IMR-90 (cell line): ENCODE measurements at regions not wholly inside any gene's neighbourhood (a gene's known extent, or its start where the extent isn't known, plus 50 kb on each side); places are given as distances from the start of the nearest gene placed in this dataset.

Source experiments
- ATAC-seq: fragments of 200-7000 bp; cut with Tn5 transposase; 2 replicates; pipeline ENCODE4 v1.9.1; 2020; ENCODE audit warnings: low read depth, mild to moderate bottlenecking, moderate library complexity
- BruUV-seq: library from RNA; stranded (reverse); fragments of 400-500 nt; replicated peaks from 2 replicates; lab custom pipeline; 2021; lab: Mats Ljungman, UMichigan
- CTCF ChIA-PET: fragments of 300-600 bp; formaldehyde crosslinking; extraction: SDS; loops from one replicate; lab custom pipeline; 2021; ENCODE audit warnings: antibody characterized with exemption; lab: Yijun Ruan, JAX
- POLR2A ChIA-PET: fragments of 300-600 bp; sonication (Branson Sonifier 250); formaldehyde crosslinking; loops from one replicate; lab custom pipeline; 2022; ENCODE audit warnings: antibody characterized with exemption; ENCODE audit not compliant: unreplicated experiment; lab: Charles Lee
- DNase-seq: peaks from one replicate; pipeline ENCODE4 v3.0.0; 2013
- H2AFZ ChIP-seq: replicated peaks from 2 replicates; pipeline ENCODE3; 2013; ENCODE audit warnings: low read length, mild to moderate bottlenecking; ENCODE audit not compliant: poor library complexity
- H2AK5ac ChIP-seq: 2 replicates; pipeline ENCODE4 v1.6.1; 2013; ENCODE audit warnings: low read depth, low read length, inconsistent platforms
- H2AK9ac ChIP-seq: replicated peaks from 2 replicates; pipeline ENCODE3; 2013; ENCODE audit warnings: mild to moderate bottlenecking, low read depth, low read length, moderate library complexity; ENCODE audit not compliant: poor library complexity
- H2BK120ac ChIP-seq: 2 replicates; pipeline ENCODE4 v1.6.1; 2013; ENCODE audit warnings: low read depth, low read length, inconsistent platforms
- H2BK15ac ChIP-seq: 3 replicates; pipeline ENCODE4 v1.6.1; 2013; ENCODE audit warnings: low read depth, low read length, inconsistent platforms
- H2BK20ac ChIP-seq: 2 replicates; pipeline ENCODE4 v1.6.1; 2013; ENCODE audit warnings: low read depth, mild to moderate bottlenecking, inconsistent platforms, low read length, moderate library complexity
- H2BK5ac ChIP-seq: 2 replicates; pipeline ENCODE4 v1.6.1; 2013; ENCODE audit warnings: mild to moderate bottlenecking, low read depth, low read length, inconsistent platforms; ENCODE audit not compliant: poor library complexity, severe bottlenecking
- H3K14ac ChIP-seq: replicated peaks from 2 replicates; pipeline ENCODE4 v1.6.1; 2013; ENCODE audit warnings: low read depth, low read length, inconsistent platforms
- H3K18ac ChIP-seq: 2 replicates; pipeline ENCODE4 v1.6.1; 2013; ENCODE audit warnings: low read depth, low read length, control low read depth
- H3K23ac ChIP-seq: 2 replicates; pipeline ENCODE4 v1.6.1; 2013; ENCODE audit warnings: low read depth, low read length, inconsistent platforms
- H3K27ac ChIP-seq: 2 replicates; pipeline ENCODE4 v1.5.1; 2013; ENCODE audit warnings: mild to moderate bottlenecking, control low read depth, low read length; ENCODE audit not compliant: insufficient read depth
- H3K27me3 ChIP-seq: 2 replicates; pipeline ENCODE4 v1.6.1; 2013; ENCODE audit warnings: low read length; ENCODE audit not compliant: control insufficient read depth, insufficient read depth
- H3K36me3 ChIP-seq: 2 replicates; pipeline ENCODE4 v1.6.1; 2013; ENCODE audit warnings: low read length, mixed read lengths; ENCODE audit not compliant: control insufficient read depth, insufficient read depth
- H3K4ac ChIP-seq: 2 replicates; pipeline ENCODE4 v1.6.1; 2013; ENCODE audit warnings: low read depth, low read length, inconsistent platforms
- H3K4me1 ChIP-seq: 2 replicates; pipeline ENCODE4 v1.6.1; 2013; ENCODE audit warnings: low read length, mixed read lengths; ENCODE audit not compliant: control insufficient read depth, insufficient read depth
- H3K4me2 ChIP-seq: 2 replicates; pipeline ENCODE4 v1.6.1; 2013; ENCODE audit warnings: low read depth, mild to moderate bottlenecking, control low read depth, low read length, moderate library complexity
- H3K4me3 ChIP-seq: 2 replicates; pipeline ENCODE4 v1.5.1; 2013; ENCODE audit warnings: low read depth, mild to moderate bottlenecking, control low read depth, low read length, moderate library complexity; ENCODE audit not compliant: insufficient read depth
- H3K56ac ChIP-seq: 2 replicates; pipeline ENCODE4 v1.6.1; 2013; ENCODE audit warnings: low read length, inconsistent platforms; ENCODE audit not compliant: insufficient read depth; ENCODE audit errors: extremely low read depth
- H3K79me1 ChIP-seq, 2 experiments: 2 replicates each; pipeline ENCODE4 v1.6.1; 2013; ENCODE audit warnings: low read length in 2 of 2, inconsistent platforms in 1 of 2, low read depth in 1 of 2
- H3K9ac ChIP-seq: 2 replicates; pipeline ENCODE4 v1.6.1; 2013; ENCODE audit warnings: low read depth, low read length, control low read depth
- H3K9me1 ChIP-seq: 2 replicates; pipeline ENCODE4 v1.6.1; 2013; ENCODE audit warnings: low read length, inconsistent platforms; ENCODE audit not compliant: insufficient read depth
- H3K9me3 ChIP-seq: 2 replicates; pipeline ENCODE4 v1.6.1; 2013; ENCODE audit warnings: low read length; ENCODE audit not compliant: control insufficient read depth, insufficient read depth
- H4K20me1 ChIP-seq: 2 replicates; pipeline ENCODE4 v1.6.1; 2013; ENCODE audit warnings: low read length, inconsistent platforms; ENCODE audit not compliant: insufficient read depth
- H4K5ac ChIP-seq: 2 replicates; pipeline ENCODE4 v1.6.1; 2013; ENCODE audit warnings: mild to moderate bottlenecking, low read depth, low read length, control low read depth
- H4K8ac ChIP-seq, 2 experiments: 2 replicates each; pipeline ENCODE4 v1.6.1; 2013; ENCODE audit warnings: low read depth in 2 of 2, low read length in 2 of 2, control low read depth in 1 of 2, inconsistent platforms in 1 of 2
- H4K91ac ChIP-seq: 2 replicates; pipeline ENCODE4 v1.6.1; 2013; ENCODE audit warnings: low read depth, low read length, inconsistent platforms; ENCODE audit not compliant: insufficient read depth
- BHLHE40 ChIP-seq: fragments of 150-350 bp; IDR thresholded peaks from 2 replicates; pipeline ENCODE4 v1.6.1; 2016; ENCODE audit warnings: mild to moderate bottlenecking, low read depth, low read length
- CHD1 ChIP-seq: IDR thresholded peaks from 2 replicates; pipeline ENCODE4 v1.6.1; 2012; ENCODE audit warnings: low read depth, low read length, improper control_type of control experiment
- CTCF ChIP-seq: conservative IDR thresholded peaks from 2 replicates; pipeline ENCODE4 v1.5.1; 2012; ENCODE audit warnings: mild to moderate bottlenecking, low read depth, low read length, improper control_type of control experiment
- FOS ChIP-seq: fragments of 150-350 bp; IDR thresholded peaks from 2 replicates; pipeline ENCODE4 v1.6.1; 2016; ENCODE audit warnings: low read depth, low read length
- MAFK ChIP-seq: IDR thresholded peaks from 2 replicates; pipeline ENCODE4 v1.6.1; 2012; ENCODE audit warnings: low read depth, low read length, improper control_type of control experiment
- MAZ ChIP-seq: IDR thresholded peaks from 2 replicates; pipeline ENCODE4 v1.6.1; 2012; ENCODE audit warnings: low read depth, mild to moderate bottlenecking, low read length, improper control_type of control experiment, moderate library complexity, borderline replicate concordance
- POLR2A ChIP-seq: IDR thresholded peaks from 2 replicates; pipeline ENCODE4 v1.6.1; 2012; ENCODE audit warnings: mild to moderate bottlenecking, low read depth, low read length
- RAD21 ChIP-seq: IDR thresholded peaks from 2 replicates; pipeline ENCODE4 v1.6.1; 2012; ENCODE audit warnings: low read length, improper control_type of control experiment
- SMC3 ChIP-seq: fragments of 150-350 bp; IDR thresholded peaks from 2 replicates; pipeline ENCODE4 v1.6.1; 2016; ENCODE audit warnings: low read depth, mild to moderate bottlenecking, antibody characterized with exemption, low read length, moderate library complexity
- WGBS, 2 experiments: methylation state at CpG; one replicate each; pipeline versions ENCODE4 v1.1.5 to v1.1.7; 2013; ENCODE audit warnings: missing lambda C conversion rate in 2 of 2; ENCODE audit not compliant: insufficient read length in 1 of 2; ENCODE audit errors: extremely low coverage in 2 of 2; 5-methylcytosine and 5-hydroxymethylcytosine counted together
- dilution Hi-C: fragments of 300-500 bp; cut with HindIII; formaldehyde crosslinking; loops from one replicate; pipeline ENCODE4 v1.14.3; 2018; ENCODE audit warnings: low sequenced_read_pairs; ENCODE audit not compliant: unreplicated experiment
- in situ Hi-C: fragments of 300-500 bp; cut with MboI; formaldehyde crosslinking; loops from 3 replicates; pipeline ENCODE4 v1.14.3; 2019; ENCODE audit warnings: low sequenced_read_pairs, inconsistent platforms, mixed read lengths
- intact Hi-C: fragments of 100-400 bp; cut with micrococcal nuclease; formaldehyde crosslinking; loops from 2 replicates; pipeline ENCODE4 v1.10.0; 2022
- TF ChIP-seq, protein P1 (sequence below): fragments of 150-350 bp; IDR thresholded peaks from 2 replicates; pipeline ENCODE4 v1.6.1; 2016; ENCODE audit warnings: low read depth, mild to moderate bottlenecking, low read length, moderate library complexity, borderline replicate concordance
- TF ChIP-seq, protein P2 (sequence below): fragments of 150-350 bp; IDR thresholded peaks from 2 replicates; pipeline ENCODE4 v1.6.1; 2017; ENCODE audit warnings: mild to moderate bottlenecking, antibody characterized with exemption, low read length, low read depth

DNA sequence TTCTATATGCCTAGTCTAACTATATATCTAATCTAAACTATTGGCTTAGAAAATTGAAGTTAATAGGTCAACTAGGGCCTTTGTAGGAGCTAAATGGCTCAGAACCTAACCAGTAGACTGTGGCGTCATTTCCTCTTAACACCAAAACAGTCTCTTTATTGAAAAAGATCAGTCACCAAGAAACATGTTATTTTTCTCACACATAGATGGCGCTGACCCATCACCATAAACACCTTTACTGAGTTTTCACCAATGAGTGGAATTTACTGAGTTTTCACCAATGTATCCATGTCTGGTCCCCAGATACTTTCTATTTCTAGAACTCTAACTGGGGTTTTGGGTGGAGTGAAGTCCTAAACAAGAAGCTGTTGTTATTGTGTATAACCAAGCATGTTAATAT is 636.0 kb downstream of the BCKDHB start:
- H3K79me1 ChIP-seq, result no peaks in the 10 kb centered on the region
- no peaks in the 10 kb centered on the region for H3K9me3 ChIP-seq
- H2AK9ac ChIP-seq, result no peak overlapping the region
- peak; percentile 25 for DNase-seq
- H2BK15ac ChIP-seq, result no peak overlapping the region
- H3K4ac ChIP-seq, result no peak overlapping the region
- WGBS, 2 experiments, result no CpG with 5 or more reads among the region's 2 CpGs
- ATAC-seq, result peak; percentile 24; the same call in 1 of the 2 replicates
- no peak overlapping the region for H2BK5ac ChIP-seq
- CTCF ChIA-PET, result interaction anchor here (1.0 to 1.4 kb wide), 2 partner anchors 13 to 529 kb away, joined by 3 to 5 read pairs; no protein-coding TSS in a partner anchor
- no peak overlapping the region for H3K4me3 ChIP-seq
- H4K91ac ChIP-seq, result no peak overlapping the region
- H2BK120ac ChIP-seq, result no peak overlapping the region
- H3K18ac ChIP-seq, result no peak overlapping the region
- H3K4me2 ChIP-seq, result no peak overlapping the region
- BruUV-seq, result no TSS peak
- no peaks in the 10 kb centered on the region for H3K9me1 ChIP-seq
- no peaks in the 10 kb centered on the region for H4K20me1 ChIP-seq
- H3K56ac ChIP-seq, result no peak overlapping the region
- in situ Hi-C loops, result no loop called here
- dilution Hi-C loops, result no loop called here
- no peak overlapping the region for H2AFZ ChIP-seq
- no peak overlapping the region for H3K9ac ChIP-seq
- no peaks in the 10 kb centered on the region for H3K4me1 ChIP-seq
- H2BK20ac ChIP-seq, result no peak overlapping the region
- POLR2A ChIA-PET, result no interaction called here
- TF ChIP-seq CTCF, result peak; percentile 41
- TF ChIP-seq, protein P1, sequence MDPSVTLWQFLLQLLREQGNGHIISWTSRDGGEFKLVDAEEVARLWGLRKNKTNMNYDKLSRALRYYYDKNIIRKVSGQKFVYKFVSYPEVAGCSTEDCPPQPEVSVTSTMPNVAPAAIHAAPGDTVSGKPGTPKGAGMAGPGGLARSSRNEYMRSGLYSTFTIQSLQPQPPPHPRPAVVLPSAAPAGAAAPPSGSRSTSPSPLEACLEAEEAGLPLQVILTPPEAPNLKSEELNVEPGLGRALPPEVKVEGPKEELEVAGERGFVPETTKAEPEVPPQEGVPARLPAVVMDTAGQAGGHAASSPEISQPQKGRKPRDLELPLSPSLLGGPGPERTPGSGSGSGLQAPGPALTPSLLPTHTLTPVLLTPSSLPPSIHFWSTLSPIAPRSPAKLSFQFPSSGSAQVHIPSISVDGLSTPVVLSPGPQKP, result no peak
- no peak for TF ChIP-seq FOS
- TF ChIP-seq BHLHE40, result no peak
- TF ChIP-seq SMC3, result no peak
- no peak for TF ChIP-seq POLR2A
- TF ChIP-seq, protein P2, sequence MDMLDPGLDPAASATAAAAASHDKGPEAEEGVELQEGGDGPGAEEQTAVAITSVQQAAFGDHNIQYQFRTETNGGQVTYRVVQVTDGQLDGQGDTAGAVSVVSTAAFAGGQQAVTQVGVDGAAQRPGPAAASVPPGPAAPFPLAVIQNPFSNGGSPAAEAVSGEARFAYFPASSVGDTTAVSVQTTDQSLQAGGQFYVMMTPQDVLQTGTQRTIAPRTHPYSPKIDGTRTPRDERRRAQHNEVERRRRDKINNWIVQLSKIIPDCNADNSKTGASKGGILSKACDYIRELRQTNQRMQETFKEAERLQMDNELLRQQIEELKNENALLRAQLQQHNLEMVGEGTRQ, result no peak
- no peak for TF ChIP-seq MAZ
- TF ChIP-seq CHD1, result no peak
- no peak for TF ChIP-seq MAFK
- peak; percentile 49 for TF ChIP-seq RAD21
- H4K8ac ChIP-seq, result no peak overlapping the region
- H4K5ac ChIP-seq, result no peak overlapping the region
- H3K23ac ChIP-seq, result no peak overlapping the region
- no peak overlapping the region for H2AK5ac ChIP-seq
- no peaks in the 10 kb centered on the region for H3K27me3 ChIP-seq
- no peak overlapping the region for H3K14ac ChIP-seq
- no peak overlapping the region for H3K27ac ChIP-seq
- intact Hi-C loops, result loop anchor here (5.0 kb wide), 1 partner anchor 1010 kb away; the partner anchor contains the start of gene TENT5A
- H3K36me3 ChIP-seq, result no peaks in the 10 kb centered on the region
